HG03108 (cell line): ENCODE measurements at regions not wholly inside any gene's neighbourhood (a gene's known extent, or its start where the extent isn't known, plus 50 kb on each side); places are given as distances from the start of the nearest gene placed in this dataset.

Experiments
- ATAC-seq: cut with Tn5 transposase; IDR thresholded peaks from one replicate; pipeline ENCODE4 v1.9.1; 2021; ENCODE audit warnings: moderate library complexity; ENCODE audit not compliant: unreplicated experiment

DNA sequence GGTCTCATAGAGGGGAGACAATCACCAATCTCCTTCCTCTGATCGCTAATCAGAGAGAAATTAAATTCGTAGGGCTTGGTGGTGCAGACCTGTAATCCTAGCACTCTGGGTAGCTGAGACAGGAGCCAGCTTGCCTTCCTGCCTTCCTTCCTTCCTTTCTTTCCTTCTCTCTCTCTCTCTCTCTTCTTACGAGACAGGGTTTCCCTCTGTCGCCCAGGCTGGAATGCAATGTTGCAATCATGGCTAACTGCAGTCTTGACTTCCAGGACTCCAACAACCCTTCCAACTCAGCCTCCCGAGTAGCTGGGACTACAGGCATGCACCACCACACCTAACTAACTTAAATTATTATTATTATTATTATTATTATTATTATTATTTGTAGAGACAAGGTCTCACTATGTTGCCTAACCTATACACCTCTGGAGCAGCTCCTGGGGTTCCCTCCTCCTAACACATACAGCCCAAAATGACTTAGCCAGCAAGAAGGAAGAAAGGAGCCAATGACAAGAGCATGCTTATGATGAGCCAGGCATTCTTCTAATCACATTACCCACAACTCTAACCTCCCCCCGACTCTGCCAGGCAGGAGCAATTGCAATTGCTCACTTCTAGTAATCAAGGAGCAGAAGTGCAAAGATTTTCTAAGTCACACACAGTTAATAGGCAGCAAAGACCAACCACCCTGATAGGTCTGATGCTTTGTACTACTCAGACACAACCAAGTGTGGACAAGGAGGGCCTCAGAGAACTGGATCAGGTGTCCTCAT lies 105.4 kb upstream of the F3 start:
- no peak for ATAC-seq

DNA sequence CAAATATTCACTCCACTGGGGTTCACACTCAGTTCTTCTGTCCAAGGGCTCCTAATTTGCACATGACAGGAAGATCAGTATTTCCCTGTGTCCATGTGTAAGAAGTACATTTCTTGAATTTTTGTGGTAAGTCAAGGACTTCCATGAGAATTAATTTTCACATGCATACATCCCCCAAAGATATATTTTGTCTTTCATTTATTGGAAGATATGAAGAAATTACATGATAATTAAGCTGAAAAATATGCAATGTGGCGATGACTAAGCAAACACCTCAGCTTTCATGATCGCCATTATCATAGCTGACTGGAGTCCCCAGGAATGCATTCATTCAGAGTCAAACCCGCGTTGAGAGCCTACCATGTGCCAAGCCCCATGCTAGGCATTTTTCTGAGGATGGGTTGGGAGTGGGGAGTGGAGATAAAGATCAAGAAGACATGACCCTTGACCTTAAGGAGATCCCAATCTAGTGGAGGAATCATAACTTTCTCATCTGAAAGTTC lies 104.6 kb upstream of the F3 start:
- ATAC-seq, result no peak

DNA sequence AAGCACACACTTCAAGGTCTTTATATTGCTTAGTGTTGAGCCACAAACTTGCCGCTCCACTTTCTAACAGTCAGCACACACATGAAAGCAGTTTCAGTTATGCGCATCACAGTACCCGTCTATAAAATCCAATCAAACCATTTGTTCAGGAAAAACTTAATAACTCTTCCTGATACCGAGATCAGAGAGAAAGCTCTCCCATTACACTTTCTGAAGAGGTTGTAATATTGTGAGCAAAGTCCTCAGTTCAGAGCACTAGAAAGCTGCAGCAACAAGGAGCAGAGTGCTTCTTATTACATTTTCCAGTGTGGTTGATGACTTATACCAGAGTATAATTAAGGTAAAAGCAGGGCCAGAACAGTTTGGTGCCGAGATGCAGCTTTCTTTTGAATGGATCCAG lies 102.8 kb upstream of the F3 start:
- no peak for ATAC-seq

DNA sequence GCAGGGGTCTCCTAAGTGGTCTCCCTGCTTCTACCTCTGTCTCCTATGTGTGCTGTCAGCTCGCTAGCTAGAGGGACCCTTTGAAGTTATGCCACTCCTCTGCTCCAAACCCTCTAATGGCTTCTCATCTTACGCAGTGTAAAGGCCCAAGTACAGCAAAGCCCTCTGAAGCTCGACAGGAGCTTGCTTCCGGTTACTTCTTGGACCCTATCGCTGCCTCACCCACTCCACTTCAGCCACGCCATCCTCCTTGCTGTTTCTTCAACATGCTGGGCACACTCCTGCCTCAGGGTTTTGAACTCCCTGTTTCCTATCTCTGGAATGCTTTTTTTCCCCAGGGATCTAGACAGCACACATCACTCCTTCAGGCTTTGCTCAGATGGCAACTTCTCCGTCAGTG lies 102.3 kb upstream of the F3 start:
- no peak for ATAC-seq

DNA sequence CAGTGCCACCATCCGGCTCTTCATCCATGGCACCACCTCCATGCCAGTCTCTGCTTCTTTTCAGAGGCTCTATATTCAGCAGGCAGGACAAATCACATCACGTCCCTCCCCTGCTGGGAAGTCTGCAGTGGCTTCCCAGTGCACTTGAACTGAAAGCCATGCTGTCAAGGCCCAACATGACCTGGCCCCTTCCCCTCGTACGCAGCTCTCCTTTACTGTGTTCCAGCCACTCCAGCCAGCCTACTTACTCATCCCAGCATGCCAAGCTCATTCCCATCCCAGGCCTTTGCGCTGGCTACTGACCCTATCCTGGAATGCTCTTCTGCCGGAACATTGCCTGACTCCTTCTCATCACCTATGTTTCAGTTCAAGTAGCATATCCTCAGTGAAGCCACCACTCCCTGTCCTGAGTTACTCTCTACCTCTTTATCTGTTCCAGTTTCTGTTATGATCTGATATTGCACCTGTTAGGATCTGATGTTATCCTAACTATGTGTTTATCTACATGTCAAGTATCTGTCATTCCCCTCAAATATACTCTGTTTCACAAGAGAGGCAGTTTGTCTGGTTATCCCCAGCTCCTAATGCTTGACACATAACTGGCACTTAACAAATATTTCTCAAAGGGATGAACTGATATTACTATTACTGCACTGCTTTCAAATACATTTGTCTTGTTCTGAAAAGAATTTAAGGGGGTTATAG lies 101.2 kb upstream of the F3 start:
- no peak for ATAC-seq

DNA sequence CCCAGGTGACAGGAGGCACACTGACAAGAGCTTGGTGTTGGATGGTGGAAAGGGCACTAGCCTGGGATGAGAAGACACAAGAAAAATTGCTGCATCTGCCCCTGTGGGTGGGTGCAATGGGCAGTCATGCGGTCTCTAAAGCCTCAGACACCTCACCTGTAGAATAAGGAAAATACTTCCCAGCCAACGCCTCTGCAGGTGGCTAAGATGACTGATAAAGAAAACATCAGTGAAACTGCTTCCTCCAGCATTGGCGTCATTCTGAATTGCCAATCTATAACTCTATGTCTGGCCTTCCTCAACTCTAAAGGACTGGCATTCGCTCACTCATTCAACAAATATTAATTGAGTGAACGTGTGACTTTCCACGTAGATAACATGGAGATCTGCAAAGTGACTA lies 100.4 kb upstream of the F3 start:
- no peak for ATAC-seq

DNA sequence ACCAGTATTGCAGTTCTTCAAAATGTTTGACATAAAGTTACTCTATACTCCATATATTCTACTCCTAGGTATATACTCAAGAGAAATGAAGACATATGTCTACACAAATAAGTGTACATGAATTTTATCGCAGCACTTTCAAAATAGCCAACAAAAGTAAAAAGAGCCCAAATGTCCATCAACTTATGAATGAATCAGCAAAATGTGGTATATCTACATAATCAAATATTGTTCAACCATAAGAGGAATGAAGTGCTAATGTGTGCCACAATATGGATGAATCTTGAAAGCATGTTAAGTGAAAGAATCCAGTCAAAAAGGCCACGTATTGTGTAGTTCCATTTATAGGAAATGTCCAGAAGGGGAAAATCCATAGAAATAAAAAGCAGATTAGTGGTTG lies 98.6 kb upstream of the F3 start:
- ATAC-seq, result no peak

DNA sequence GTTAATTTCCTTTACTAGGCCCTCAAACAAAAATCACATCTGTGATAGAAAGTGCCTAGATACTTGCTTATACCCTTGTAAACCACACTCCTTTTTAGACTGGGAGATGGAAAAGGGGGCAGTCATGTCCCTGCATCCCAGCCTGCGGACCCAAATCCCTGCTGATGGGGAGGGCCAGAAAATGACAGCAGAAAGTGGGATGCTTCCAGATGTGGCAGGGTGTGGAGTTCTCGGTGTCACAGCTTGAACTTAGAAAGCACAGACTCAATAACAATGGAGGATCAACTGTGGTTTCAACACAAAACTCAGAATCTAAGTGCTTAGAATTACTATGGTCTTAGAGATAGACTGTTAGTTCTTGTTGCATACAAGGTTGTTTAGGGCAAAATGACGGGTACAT lies 95.6 kb upstream of the F3 start:
- no peak for ATAC-seq

DNA sequence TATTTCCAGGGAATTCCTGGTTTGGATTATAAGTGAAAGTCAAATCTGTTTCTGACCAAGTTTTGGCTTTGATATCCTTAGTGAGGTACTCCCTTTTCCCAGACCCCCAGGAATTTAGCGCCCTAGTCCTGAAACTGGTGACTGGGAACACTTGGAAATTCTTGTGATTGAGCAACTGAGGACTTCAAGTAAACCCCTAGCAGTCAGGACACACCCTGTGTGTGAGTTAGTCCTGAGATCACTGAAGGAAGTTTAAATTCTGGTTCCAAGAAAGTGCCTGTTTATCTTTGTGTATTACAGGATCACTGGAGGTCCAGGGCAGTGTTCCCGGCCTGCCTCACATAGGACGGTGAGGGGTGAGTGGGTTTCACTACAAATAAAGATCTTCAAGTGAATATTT lies 95.1 kb upstream of the F3 start:
- ATAC-seq, result no peak

DNA sequence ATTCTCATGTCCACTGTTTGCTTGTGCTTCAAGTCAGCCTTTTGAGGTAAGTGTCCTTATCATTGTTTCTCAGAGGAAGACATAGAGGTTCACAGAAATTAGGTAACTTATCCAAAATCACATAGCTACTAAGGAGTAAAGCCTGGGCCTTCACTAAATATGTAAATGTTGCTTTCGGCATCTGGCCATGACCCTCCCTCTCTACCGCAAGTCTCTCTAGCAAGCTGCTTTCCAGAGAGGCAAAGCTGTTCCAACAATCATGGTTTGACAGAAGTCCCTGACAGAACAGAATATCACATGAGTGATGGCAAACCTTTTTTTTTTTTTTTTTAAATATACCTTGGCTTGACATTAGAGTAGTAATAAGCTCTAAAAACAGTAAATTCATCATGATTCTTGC lies 94.5 kb upstream of the F3 start:
- no peak for ATAC-seq

DNA sequence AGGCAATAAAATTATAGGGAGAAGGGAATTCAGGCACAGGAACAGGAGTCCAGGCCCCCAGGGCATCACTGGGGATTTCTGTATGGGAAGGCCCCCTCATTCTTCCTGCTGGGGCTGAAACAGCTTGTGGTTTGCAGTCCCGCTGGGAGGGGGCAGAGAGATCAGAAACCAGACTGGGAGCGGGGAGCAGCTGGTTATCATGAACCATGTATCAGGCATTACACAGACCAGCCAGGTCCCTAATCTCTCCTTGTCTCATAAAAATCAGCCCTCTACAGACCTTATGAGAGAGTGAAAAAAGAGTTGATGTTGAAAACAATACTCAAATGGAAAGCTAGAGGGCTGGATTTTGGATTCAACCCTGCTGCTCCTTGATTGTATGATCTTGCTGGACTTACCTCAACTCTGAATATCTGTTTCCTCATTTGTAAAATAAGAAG lies 93.4 kb upstream of the F3 start:
- no peak for ATAC-seq

DNA sequence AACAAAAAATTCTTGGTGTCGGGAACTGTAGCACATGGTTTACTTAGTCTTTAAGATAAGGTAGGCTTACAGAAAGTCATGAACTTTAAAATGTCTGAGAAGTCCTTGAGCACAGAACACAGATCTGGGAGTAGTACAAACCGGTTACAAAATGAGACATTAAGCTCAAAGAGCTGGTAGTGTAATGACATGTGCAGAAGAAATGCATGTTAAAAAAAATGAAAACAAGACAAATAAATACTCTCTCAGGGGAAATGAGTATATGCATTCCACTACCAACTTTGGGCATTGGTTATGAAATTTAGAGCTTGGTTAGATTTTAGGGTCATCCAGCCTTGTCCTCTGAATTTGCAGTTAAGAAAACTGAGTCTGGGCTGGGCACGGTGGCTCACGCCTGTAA lies 91.5 kb upstream of the F3 start:
- ATAC-seq, result no peak

DNA sequence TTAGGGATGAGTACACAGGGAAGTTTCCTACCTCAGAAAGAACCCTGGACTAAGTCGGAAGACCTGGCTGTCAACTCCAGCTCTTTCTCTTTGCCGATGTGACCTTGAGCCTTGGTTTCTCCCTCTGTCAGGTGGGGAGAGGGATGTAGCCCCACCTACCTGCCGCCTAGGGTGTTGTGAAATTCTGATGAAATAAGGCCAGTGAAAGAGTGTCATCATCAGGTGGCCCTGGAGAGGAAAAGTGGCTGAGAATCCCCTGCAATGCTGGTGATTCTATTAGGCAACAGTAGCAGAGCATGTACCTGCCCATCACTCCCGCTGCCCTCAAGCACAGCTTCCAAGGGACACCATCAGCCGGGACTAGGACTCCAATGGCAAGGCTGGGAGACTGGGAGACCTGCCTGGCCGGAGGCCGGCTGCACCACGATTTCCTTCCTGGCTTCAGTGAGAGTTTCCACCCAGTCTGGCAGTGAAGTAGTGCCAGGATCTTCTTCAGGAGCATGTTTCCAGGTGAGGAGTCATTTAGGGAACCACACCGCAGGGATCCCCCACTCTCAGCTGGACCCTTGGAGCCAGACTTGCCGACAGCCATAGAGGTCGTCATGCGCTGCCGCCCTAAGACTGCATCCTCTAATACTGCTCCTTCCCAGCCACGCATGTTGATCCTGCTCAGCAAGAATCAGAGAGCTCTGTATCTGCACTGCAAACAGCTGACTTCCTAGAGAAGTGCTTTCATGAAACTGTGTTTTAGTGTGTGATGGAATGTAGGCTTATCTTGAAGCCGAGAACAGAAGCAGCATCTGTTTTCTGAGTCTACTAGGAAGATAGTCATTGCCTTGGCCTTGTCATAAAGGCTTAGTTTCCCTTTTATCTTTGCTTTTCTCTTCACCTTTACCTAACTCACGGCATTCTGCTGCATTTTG lies 88.0 kb upstream of the F3 start:
- no peak for ATAC-seq

DNA sequence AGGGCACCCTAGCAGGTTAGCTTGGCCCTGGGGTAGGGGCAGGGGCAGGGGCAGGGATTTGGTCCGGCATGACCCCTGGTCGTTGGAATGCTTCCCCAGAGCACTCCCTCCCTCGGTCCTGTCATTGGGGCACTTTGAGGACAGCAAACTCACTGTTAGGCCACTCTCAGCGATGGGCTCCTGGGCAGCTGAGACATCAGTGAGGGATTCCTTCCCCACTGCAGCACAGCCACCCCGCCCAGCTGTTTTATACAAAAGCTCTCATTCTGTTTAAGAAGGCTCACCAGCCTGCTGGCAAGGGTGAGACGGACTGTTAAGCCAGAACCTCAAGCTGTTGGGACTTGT lies 86.9 kb upstream of the F3 start:
- no peak for ATAC-seq

DNA sequence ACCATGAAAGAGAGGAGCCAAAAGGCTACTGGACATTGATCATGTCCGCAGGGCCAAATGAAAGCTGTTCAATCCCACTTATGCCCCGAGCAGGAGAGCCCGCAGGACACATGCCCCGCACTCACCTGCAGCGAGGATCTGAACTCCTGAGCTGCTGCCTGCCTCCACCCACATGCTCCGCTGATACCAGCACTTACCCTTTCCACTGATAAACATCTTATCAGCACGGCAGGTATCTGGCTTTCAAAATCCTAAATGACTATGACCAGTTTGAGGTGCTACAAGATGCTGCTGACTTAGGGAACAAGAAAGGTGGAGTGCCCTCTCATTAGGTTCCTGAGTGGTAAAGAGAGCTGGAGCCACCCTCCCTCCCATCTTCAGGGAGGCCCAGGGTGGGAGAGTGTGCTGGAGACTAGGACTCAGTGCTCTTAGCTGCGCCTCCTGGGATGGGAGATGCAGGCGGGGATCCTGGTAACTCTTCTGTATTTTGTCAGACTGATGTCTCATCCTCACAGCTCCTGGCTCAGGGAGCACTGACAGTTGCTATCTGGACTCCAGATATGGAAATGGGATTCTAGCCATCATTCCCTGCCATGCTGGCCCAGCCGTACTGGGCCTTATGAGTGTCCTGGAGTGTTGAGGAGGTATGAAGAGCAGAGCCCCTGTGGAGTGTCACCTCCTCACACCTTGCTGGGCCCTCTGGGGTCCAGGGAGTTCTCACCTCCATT lies 86.4 kb upstream of the F3 start:
- ATAC-seq, result no peak

DNA sequence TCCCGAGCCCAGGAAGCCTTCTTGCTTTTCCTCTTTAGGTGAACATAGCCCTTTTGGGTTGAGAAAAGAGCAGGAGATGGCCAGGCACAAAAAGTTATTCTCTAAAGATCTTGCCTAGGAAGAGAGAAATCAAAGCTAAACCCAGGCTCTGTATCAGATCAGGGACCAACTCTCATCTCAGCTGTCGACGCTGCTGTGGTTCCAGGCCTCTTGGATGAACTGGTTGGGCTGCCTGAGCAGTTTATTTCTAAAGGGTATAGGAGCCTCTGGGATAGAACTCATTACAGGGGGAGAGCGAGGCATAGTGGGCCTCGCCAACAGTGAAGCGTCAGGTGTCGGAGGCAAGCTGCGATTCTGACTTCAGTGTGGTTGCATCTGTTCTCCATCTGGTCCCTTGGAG lies 82.6 kb upstream of the F3 start:
- ATAC-seq, result no peak

DNA sequence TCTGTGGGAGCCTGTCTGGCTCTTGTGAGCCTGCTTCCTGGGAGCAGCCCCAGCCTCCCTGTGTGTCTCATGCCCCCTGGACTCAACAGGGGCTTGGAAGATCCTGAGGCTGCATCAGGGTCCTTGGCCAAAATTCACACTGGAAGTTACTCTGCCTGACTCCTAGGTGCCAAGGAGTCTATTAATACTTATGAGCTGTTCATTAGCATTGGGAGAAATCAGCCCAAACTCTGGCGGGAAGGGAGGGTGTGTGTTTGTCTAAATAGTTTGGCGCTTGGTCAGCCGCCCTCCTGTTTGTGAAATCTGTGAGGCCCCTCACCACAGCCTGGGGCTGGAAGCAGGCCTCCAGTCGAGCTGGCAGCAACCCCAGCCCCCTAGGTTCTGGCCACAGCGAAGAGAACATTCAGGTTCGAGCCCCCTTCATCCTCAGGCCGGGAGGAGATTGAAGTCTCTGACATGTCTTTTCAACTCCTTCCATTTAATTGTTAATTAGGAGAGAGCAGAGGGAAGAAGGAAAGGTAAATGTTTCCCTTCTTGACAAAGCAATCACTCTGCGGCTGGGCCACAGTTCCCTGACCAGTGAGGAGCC lies 82.1 kb upstream of the F3 start:
- ATAC-seq, result no peak

DNA sequence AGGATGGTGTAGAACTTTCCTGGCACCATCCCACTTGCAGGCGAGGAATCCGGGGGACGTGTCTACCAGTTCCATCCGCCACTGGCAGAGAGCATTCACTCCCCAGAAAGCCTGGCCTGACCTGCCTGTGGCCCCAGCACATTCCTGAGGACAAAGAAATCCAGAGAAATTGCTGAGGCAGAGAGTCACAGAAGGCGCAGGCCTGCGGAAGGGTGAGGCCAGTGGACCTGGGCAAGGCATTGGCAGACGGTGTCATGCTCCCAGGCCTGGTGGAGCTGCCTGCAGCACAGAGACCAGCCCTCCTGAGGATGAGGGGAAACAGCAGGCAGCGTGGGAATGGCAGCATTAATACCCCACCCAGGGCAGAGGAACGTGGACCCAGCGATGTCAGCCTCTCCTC lies 81.2 kb upstream of the F3 start:
- no peak for ATAC-seq

DNA sequence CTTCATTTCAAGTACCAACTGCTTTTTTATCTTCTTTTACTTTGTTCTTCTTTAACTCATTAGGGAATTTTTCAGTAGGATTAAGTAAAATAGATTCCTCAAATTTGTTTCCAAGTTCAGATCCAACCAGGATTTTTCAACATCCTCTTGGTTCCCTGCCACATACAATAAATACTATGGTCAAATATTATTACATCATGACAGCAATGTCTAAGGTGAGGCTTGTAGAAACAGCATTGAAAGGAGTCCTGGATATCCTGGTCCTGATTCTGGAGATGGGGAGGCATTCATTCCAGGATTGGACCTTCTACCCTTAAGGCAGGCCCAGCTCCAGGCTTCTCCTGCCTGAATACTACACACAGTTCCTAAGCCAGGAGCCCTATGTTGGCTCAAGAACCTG lies 80.2 kb upstream of the F3 start:
- no peak for ATAC-seq

DNA sequence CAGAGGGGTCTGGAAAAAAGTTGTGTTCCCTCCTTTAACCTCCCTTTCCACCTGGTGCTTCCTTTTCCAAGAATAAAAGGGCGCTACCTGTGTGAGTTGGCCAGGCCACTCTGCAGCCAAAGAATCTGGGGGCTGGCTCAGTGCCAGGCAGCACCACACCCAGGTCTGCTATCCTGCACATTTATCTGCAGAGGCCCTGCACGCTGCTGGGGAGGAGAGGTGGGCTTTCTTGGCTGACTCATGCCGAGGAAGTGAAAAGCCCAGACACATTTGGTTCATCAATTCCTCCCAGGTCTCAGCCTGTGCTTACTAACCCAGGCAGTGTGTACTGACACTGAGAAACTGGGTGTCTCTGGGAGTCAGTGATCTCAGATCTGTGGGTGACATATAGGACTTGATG lies 79.8 kb upstream of the F3 start:
- ATAC-seq, result no peak
